HG02571 (cell line): ENCODE measurements at regions not wholly inside any gene's neighbourhood (a gene's known extent, or its start where the extent isn't known, plus 50 kb on each side); places are given as distances from the start of the nearest gene placed in this dataset.
A peak's percentile ranks its signal among the peaks of the same experiment; 100 is the strongest.
"Not testable (repeated sequence)": the region's sequence is repeated elsewhere in the genome, so short reads cannot be mapped to it uniquely, and the experiment has no call there.

Experiments
- ATAC-seq: cut with Tn5 transposase; IDR thresholded peaks from one replicate; pipeline ENCODE4 v1.9.1; 2021; ENCODE audit warnings: mild to moderate bottlenecking, moderate library complexity; ENCODE audit not compliant: unreplicated experiment

GRCh38 chr6:169145496-169145895, 108.2 kb downstream of the THBS2 start:
- no peak for ATAC-seq

GRCh38 chr6:169144356-169144755, 109.3 kb downstream of the THBS2 start:
- no peak for ATAC-seq

DNA sequence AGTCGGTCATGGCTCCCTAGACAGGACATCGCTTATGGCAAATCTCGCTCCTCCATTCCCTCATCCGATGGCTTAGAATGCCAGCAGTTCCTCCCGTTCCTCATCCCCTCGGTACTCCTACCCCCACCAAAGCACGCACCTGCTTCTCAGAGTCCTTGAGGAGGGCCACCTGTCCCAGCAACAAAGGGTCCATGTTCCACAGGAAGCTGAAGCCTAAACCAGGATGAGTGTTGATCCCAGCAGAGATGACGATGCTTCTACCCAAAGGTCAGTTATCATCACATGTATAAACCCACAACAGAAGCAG, 111.2 kb downstream of the THBS2 start:
- ATAC-seq: no peak

GRCh38 chr6:169141671-169142537, 111.7 kb downstream of the THBS2 start:
- ATAC-seq: no peak

- ATAC-seq: no peak
These were observed 112.6 kb downstream of the THBS2 start for GRCh38 chr6:169140986-169141495.

DNA sequence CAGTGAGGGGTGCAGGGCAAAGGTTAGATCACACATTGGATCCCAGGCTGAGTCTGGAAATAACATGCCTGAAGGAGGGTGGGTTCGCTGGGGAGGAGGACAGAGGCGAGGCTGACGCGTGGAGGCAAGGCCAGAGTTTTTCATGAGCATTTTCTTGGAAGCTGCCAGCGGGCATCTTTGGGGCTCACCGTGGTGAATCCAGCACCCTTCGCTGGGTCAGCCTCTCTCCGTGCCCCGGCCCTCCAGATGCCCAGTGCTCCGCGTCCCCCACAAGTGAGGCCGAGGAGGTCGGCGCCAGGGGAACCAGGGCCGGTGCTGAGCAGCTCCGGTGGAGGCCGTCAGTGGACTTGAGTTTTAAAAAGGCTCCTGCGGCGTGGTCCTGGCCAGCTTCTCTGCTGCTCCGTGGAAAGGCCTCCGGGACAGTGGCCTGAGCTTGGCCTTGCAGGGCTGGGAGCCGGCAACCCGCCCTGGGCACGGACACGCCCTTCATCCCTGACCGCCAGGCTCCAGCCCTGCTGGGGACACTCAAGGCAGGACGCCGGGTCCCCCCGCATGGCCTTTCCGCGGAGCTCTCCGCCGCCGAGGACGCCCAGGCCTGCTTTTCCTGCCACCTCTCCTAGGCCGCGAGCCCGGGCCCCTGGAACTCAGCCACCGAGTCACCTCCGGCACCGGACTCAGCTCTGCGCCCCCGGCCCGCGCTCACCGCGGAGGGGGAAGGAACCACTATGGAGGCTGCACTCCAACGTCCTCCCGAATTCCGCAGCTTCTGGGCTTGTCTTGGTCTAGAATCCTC, 114.3 kb downstream of the THBS2 start:
- no peak for ATAC-seq

GRCh38 chr6:169132352-169132940, 121.2 kb downstream of the THBS2 start:
- no peak for ATAC-seq

DNA sequence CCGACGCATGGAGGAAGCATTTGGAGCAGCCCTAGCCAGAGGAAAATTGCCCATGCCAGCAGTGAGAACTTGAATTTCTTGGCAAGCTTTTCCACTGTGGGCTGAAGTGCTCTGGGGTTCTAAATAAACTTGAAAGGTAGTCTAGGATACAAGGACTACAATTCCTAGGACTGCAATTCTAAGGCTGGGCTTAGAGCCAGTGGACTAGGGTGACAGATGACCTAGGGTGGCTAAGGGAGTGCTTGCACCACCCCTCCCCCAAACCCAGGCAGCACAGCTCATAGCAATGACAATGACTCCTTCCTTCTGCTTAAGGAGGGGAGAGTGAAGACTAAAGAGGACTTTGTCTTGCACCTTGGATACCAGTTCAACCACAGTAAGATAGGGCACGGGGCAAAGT, 122.3 kb downstream of the THBS2 start:
- ATAC-seq: no peak

GRCh38 chr6:169130113-169130512, 123.5 kb downstream of the THBS2 start:
- ATAC-seq: no peak

GRCh38 chr6:169121013-169121412, 132.6 kb downstream of the THBS2 start:
- no peak for ATAC-seq

GRCh38 chr6:169119669-169120068, 134.0 kb downstream of the THBS2 start:
- ATAC-seq: no peak

GRCh38 chr6:169118346-169118830, 135.3 kb downstream of the THBS2 start:
- ATAC-seq: no peak

DNA sequence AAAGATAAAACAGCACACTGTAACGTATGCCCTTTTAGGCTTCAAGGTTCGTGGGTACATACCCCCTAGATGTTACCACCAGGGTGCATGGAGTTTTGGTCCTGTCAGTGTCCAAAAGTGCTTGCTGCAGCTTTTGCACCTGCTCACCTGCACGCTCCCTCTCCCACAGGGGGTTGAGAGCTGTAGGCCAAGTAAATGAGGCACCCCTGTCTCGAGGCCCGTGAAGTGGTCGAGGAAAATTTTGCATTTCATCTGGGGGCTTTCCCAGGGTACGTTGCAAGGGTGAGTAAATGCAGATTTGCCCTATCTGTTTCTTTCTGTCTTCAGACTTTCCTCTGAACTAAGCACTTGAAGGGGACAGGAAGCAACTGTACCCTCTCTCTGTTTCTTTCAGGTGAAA, 136.0 kb downstream of the THBS2 start:
- no peak for ATAC-seq

GRCh38 chr6:169115632-169116031, 138.0 kb downstream of the THBS2 start:
- ATAC-seq: peak; percentile 36

DNA sequence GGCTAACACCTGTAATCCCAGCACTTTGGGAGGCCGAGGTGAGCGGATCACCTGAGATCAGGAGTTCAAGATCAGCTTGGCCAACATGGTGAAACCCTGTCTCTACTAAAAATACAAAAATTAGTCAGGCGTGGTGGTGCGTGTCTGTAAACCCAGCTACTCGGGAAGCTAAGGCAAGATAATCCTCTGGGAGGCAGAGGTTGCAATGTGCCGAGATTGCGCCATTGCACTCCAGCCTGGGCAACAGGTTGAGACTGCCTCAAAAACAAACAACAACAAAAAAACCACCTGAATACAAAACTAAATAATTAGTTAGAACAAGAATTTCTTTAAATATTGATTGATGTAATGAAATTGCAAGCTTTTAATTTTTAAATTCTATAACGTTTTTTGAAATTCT, 139.0 kb downstream of the THBS2 start:
- not testable (repeated sequence) for ATAC-seq

- peak; percentile 74 for ATAC-seq
These were observed 140.9 kb downstream of the THBS2 start for GRCh38 chr6:169112483-169113320.

- ATAC-seq: no peak
These were observed 142.4 kb downstream of the THBS2 start for GRCh38 chr6:169111203-169111602.

DNA sequence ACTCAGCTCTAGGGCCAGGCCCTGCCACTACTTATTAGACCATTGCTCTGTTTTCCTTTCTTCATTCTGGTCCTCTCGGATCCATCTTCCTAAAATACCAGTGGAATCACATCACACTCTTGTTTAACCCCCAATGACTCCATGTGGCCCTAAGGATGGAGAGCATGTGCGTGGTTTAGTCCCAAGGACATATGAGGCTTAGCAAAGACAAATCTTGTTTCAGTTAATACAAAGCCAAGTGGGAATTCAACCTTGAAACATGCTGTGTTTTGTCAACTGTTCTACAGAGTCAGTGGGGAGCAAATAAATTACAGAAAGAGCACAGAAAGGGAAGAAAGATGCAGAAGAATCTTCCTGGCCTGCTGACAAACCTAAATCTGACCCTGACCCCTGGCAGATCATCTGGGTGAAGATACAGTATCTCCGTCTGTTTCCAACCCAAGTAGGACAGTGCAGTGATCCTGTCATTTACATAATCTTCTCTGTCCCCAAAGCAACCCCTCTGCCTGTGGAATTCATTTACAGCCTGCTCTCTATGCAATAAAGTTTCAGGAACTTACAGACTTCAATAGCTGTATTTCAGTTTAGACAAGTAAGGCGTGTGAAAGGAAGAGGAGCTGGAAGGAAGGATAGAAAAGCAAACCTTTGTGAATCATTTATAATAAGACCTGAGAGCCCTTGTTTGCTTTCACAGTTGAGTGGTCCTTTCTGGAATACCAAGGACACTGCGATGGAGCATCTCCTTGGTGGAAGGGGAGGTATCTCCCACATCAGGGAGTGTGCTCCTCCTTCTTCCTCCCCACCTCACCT, 144.0 kb downstream of the THBS2 start:
- ATAC-seq: no peak

DNA sequence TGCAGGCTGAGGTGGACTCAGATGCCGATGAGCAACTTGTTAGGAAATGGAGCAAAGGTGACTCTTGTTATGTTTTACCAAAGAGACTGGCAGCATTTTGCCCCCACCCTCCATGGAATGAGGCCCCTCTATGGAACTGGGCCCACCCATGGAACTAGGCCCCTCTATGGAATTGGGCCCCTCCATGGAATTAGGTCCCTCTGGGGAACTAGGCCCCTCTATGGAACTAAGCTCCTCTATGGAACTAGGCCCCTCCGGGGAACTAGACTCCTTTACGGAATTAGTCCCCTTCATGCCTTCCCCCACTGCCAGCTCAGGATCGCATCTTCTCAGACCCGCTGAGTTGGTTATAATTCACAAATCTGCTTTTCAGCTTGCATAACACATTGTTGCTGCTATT, 144.9 kb downstream of the THBS2 start:
- no peak for ATAC-seq

DNA sequence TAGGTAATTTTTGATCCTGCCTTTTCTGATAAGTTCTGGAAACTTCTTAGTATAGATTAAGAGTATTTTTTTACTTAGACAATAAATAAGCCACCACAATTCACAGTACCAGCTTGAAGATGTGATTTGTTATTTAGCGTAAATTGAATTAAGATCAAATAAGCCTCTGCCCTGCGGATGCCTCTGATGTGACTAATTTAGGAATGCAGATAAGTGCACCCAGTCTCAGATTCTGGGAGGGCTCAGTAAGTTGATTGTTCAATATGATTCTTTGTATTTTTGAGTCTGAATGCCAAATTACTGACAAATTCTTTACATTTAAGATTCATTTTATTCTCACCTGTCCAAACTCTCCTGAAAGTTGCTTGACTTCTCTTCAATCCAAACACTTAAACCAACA, 147.5 kb downstream of the THBS2 start:
- no peak for ATAC-seq
